HG02973 (cell line): ENCODE measurements at regions not wholly inside any gene's neighbourhood (a gene's known extent, or its start where the extent isn't known, plus 50 kb on each side); places are given as distances from the start of the nearest gene placed in this dataset.
"Not testable (repeated sequence)": the region's sequence is repeated elsewhere in the genome, so short reads cannot be mapped to it uniquely, and the experiment has no call there.

Experiments
- ATAC-seq: cut with Tn5 transposase; IDR thresholded peaks from one replicate; pipeline ENCODE4 v1.9.1; 2021; ENCODE audit warnings: moderate library complexity; ENCODE audit not compliant: unreplicated experiment

- no peak for ATAC-seq
Measured at GRCh38 chr4:82248903-82249632, 124.7 kb downstream of the HNRNPD start.

GRCh38 chr4:82247629-82248028, 126.2 kb downstream of the HNRNPD start:
- ATAC-seq, result no peak

GRCh38 chr4:82247171-82247570, 126.6 kb downstream of the HNRNPD start:
- no peak for ATAC-seq

- ATAC-seq, result no peak
Measured at GRCh38 chr4:82241534-82241933, 132.3 kb downstream of the HNRNPD start.

- ATAC-seq, result no peak
Measured at GRCh38 chr4:82240410-82240809, 133.4 kb downstream of the HNRNPD start.

GRCh38 chr4:82237142-82237541, 136.6 kb downstream of the HNRNPD start:
- not testable (repeated sequence) for ATAC-seq

GRCh38 chr4:82235346-82235745, 138.4 kb downstream of the HNRNPD start:
- no peak for ATAC-seq

GRCh38 chr4:82232891-82233290, 140.9 kb downstream of the HNRNPD start:
- ATAC-seq, result no peak

GRCh38 chr4:82231806-82232205, 142.0 kb downstream of the HNRNPD start:
- no peak for ATAC-seq

GRCh38 chr4:82230306-82230705, 143.5 kb downstream of the HNRNPD start:
- no peak for ATAC-seq

- no peak for ATAC-seq
Measured at GRCh38 chr4:82225030-82225429, 148.8 kb downstream of the HNRNPD start.

- no peak for ATAC-seq
Measured at GRCh38 chr4:82223715-82224114, 150.1 kb downstream of the HNRNPD start.

- no peak for ATAC-seq
Measured at GRCh38 chr4:82219346-82219745, 154.4 kb downstream of the HNRNPD start.

GRCh38 chr4:82217986-82218715, 155.6 kb downstream of the HNRNPD start:
- no peak for ATAC-seq

- ATAC-seq, result no peak
Measured at GRCh38 chr4:82216219-82216618, 157.6 kb downstream of the HNRNPD start.

GRCh38 chr4:82215800-82216199, 158.0 kb downstream of the HNRNPD start:
- no peak for ATAC-seq

- ATAC-seq, result no peak
Measured at GRCh38 chr4:82215039-82215438, 158.8 kb downstream of the HNRNPD start.

GRCh38 chr4:82213485-82214417, 160.0 kb downstream of the HNRNPD start:
- ATAC-seq, result no peak

- no peak for ATAC-seq
Measured at GRCh38 chr4:82201805-82202641, 171.8 kb downstream of the HNRNPD start.

GRCh38 chr4:82201303-82201702, 172.5 kb downstream of the HNRNPD start:
- no peak for ATAC-seq
